GM21381 (cell line): ENCODE measurements at regions not wholly inside any gene's neighbourhood (a gene's known extent, or its start where the extent isn't known, plus 50 kb on each side); places are given as distances from the start of the nearest gene placed in this dataset.
"Not testable (repeated sequence)": the region's sequence is repeated elsewhere in the genome, so short reads cannot be mapped to it uniquely, and the experiment has no call there.

Experiments used
- ATAC-seq: cut with Tn5 transposase; IDR thresholded peaks from one replicate; pipeline ENCODE4 v1.9.1; 2021; ENCODE audit warnings: mild to moderate bottlenecking, moderate library complexity; ENCODE audit not compliant: unreplicated experiment

- ATAC-seq, result no peak
Measured at GRCh38 chr2:234701841-234702240, 205.0 kb upstream of the ARL4C start.

GRCh38 chr2:234701421-234701820 is 204.5 kb upstream of the ARL4C start:
- ATAC-seq, result no peak

GRCh38 chr2:234699456-234699855 is 202.6 kb upstream of the ARL4C start:
- no peak for ATAC-seq

- ATAC-seq, result not testable (repeated sequence)
Measured at GRCh38 chr2:234697300-234697876, 200.5 kb upstream of the ARL4C start.

- no peak for ATAC-seq
Measured at GRCh38 chr2:234695981-234696380, 199.1 kb upstream of the ARL4C start.

- ATAC-seq, result no peak
Measured at GRCh38 chr2:234694244-234695013, 197.5 kb upstream of the ARL4C start.

GRCh38 chr2:234693681-234694190 is 196.9 kb upstream of the ARL4C start:
- not testable (repeated sequence) for ATAC-seq

- ATAC-seq, result not testable (repeated sequence)
Measured at GRCh38 chr2:234693191-234693590, 196.3 kb upstream of the ARL4C start.

GRCh38 chr2:234691968-234692955 is 195.4 kb upstream of the ARL4C start:
- no peak for ATAC-seq

- no peak for ATAC-seq
Measured at GRCh38 chr2:234691214-234691575, 194.3 kb upstream of the ARL4C start.

- ATAC-seq, result no peak
Measured at GRCh38 chr2:234690569-234691213, 193.8 kb upstream of the ARL4C start.

- ATAC-seq, result no peak
Measured at GRCh38 chr2:234689911-234690379, 193.1 kb upstream of the ARL4C start.

GRCh38 chr2:234687718-234688475 is 191.0 kb upstream of the ARL4C start:
- no peak for ATAC-seq

GRCh38 chr2:234686088-234686890 is 189.4 kb upstream of the ARL4C start:
- no peak for ATAC-seq

- ATAC-seq, result no peak
Measured at GRCh38 chr2:234684466-234684865, 187.6 kb upstream of the ARL4C start.

GRCh38 chr2:234683950-234684349 is 187.1 kb upstream of the ARL4C start:
- ATAC-seq, result no peak

GRCh38 chr2:234682492-234683228 is 185.8 kb upstream of the ARL4C start:
- ATAC-seq, result no peak
